Fibroblast of lung (primary cell): ENCODE measurements at regions not wholly inside any gene's neighbourhood (a gene's known extent, or its start where the extent isn't known, plus 50 kb on each side); places are given as distances from the start of the nearest gene placed in this dataset.

Experiments used
- EZH2 ChIP-seq: IDR thresholded peaks from 2 replicates; pipeline ENCODE4 v1.5.1; 2012; ENCODE audit warnings: low read length, control low read depth, mild to moderate bottlenecking; ENCODE audit errors: missing control alignments
- TF ChIP-seq, protein P1 (sequence below), 2 donors: IDR thresholded peaks in 1 of 2; conservative IDR thresholded peaks in 1 of 2; 1 replicate in 1 of 2; 2 replicates in 1 of 2; pipeline ENCODE4 v1.5.1; 2011 to 2012; ENCODE audit warnings: low read length in 2 of 2, control low read depth in 1 of 2, inconsistent platforms in 1 of 2, low read depth in 1 of 2, mild to moderate bottlenecking in 1 of 2

DNA sequence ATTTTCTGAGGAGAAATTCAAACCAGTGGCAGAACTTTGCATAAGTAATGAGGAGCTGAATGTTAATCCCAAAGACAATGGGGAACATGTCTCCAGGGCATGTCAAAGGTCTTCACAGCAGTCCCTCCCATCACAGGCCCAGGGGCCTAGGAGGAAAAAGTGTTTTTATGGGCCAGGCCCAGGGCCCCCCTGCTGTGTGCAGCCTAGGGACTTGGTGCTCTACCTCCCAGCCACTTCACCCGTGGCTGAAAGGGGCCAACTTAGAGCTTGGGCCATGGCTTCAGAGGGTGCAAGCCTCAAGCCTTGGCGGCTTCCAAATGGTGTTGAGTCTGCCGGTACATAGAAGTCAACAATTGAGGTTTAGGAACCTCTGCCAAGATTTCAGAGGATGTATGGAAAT lies 854.0 kb downstream of the LRRIQ3 start:
- TF ChIP-seq, protein P1, sequence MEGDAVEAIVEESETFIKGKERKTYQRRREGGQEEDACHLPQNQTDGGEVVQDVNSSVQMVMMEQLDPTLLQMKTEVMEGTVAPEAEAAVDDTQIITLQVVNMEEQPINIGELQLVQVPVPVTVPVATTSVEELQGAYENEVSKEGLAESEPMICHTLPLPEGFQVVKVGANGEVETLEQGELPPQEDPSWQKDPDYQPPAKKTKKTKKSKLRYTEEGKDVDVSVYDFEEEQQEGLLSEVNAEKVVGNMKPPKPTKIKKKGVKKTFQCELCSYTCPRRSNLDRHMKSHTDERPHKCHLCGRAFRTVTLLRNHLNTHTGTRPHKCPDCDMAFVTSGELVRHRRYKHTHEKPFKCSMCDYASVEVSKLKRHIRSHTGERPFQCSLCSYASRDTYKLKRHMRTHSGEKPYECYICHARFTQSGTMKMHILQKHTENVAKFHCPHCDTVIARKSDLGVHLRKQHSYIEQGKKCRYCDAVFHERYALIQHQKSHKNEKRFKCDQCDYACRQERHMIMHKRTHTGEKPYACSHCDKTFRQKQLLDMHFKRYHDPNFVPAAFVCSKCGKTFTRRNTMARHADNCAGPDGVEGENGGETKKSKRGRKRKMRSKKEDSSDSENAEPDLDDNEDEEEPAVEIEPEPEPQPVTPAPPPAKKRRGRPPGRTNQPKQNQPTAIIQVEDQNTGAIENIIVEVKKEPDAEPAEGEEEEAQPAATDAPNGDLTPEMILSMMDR (conservative IDR thresholded peaks at IDR 0.05 in 1 of 2, IDR thresholded peaks at IDR 0.05 in 1 of 2; ENCODE audit: low read depth in 1 of 2, low read length in 2 of 2), result no peak
- no peak for TF ChIP-seq EZH2
